Suppressor macrophage treated with lipopolysaccharide for 4 hours (primary cell): ENCODE measurements at regions not wholly inside any gene's neighbourhood (a gene's known extent, or its start where the extent isn't known, plus 50 kb on each side); places are given as distances from the start of the nearest gene placed in this dataset.

ENCODE experiments used
- DNase-seq: peaks from one replicate; pipeline ENCODE4 v3.0.0-alpha.2; 2020

DNA sequence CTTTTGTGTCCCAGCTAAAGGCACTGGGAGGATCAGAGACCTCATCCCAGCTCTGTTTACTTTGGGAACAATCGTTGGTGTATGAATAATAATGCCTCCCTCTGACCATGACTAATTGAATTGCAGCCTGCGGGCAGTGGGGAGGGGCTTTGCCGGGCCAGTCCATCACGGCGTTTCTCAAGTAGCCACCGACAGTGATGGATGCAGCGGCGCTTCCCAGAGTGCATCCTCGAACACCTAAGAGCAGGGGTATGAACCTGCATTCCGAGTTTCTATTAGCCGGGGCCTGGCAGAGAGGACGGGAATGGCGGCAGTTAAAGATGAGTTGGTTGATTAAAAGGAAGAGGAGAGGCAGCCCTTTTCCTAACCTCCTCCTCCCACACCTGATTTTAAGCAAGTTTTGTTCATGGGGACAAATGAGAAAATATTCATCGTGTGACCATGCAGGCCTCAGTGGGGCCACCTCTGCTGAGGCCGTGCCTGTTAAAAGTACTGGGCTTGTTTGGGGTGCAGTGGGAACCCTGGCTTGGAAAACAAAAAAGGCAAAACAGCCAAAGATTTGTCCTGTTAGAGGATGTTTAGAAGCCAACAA, 154.1 kb downstream of the FOXA2 start:
- DNase-seq, result no peak

GRCh38 chr20:22429175-22430153, 154.9 kb downstream of the FOXA2 start:
- no peak for DNase-seq

- no peak for DNase-seq
Observed at GRCh38 chr20:22428051-22428450, 156.3 kb downstream of the FOXA2 start.

GRCh38 chr20:22426772-22427171, 157.6 kb downstream of the FOXA2 start:
- DNase-seq, result no peak

- no peak for DNase-seq
Observed at GRCh38 chr20:22425344-22426295, 158.8 kb downstream of the FOXA2 start.

GRCh38 chr20:22423190-22423832, 161.1 kb downstream of the FOXA2 start:
- no peak for DNase-seq

DNA sequence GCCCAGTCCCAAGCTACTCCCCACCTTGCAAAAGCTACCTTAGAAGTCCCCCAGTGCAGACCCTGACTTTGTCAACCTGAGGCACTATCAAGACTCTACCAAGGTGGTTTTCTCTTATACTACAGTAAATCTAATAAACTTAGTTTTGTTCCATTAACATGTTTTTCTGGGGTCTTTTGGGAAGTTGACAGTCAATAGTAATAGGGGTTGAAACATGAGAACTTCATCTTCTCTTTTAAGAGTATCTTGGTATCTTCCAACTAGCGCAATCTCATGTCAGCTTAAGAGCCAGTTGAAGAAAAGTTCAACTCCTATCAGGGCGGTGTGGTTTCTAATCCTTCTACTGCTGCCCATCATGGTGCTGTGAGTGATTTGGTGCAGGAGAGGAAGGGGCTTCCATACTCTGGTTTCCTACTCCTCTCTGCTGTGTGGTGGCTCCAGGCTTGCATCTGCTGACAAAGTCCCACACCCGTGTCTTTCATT, 164.2 kb downstream of the FOXA2 start:
- no peak for DNase-seq

- no peak for DNase-seq
Observed at GRCh38 chr20:22418738-22419137, 165.6 kb downstream of the FOXA2 start.

DNA sequence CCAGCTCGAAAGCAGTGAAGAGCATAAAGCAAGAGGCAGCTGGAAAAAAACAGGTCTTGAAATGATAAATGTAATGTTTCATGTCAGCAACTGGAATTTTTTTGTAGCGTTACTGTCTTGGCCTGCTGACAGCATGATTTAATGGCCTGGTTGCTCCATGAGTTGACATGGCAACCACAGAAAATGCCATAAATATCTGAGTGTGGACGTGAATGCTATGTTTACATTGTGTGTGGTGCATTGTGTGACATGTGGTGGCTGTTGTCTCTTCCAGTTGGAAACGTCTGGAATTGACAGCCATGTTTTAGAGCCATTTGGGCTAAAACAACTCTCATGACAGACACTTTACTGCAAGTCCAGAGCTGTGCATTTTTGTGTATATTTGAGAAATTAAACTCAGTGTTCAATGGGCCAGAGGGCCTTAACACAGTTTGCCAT, 170.0 kb downstream of the FOXA2 start:
- DNase-seq, result no peak

GRCh38 chr20:22412977-22413868, 171.1 kb downstream of the FOXA2 start:
- no peak for DNase-seq

DNA sequence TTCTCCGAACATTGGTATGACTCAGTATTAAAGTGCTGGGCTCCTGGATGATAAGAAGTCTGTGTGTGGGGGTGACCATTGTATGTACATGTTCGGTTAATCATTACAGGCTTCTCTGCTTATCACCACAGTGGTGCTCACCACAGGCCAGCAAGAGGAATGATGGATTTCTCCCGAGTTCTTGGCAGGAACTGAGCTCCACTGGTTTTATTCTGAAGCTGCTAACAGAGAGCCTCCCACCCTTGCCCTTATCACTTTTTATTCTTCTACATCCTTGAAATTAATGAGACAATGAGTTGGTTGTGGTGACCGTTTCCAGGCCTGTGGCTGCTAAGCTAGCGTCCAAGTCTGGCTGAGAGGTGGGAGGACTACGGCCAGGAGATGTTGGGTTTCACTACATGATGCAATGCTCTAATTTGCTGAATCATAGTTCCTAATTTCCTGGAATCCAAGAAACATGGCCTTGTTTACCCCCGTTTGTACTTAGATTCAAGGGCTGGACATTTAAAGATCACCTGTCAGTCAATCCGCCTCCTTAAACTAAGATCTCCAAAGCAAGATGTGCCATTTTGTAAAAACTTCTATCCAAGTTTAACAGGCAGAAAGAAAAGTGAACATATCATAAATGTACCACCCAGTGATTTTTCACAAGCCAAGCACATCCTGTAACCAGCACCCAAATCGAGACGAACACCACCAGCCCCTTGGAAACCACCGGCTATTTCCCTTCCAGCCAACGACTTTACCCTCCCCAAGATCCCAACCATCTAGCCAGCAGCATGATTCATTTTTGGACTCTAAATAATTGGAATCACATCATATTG, 172.5 kb downstream of the FOXA2 start:
- no peak for DNase-seq

DNA sequence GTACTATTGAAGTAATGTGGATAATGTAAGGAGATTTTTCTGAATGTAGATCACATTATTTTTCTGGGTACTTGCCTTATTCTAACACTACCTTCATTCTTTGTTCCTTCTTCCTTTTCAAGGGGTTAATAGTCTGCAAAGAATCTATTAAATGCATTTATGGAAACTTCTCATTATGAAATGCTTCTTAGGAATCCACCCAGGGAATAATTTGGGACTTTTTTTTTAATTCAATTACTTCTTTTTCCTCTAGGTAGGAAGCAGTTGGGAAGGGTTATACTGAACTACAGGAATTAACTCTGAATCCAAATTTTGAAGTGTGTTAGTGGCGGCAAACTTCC, 173.1 kb downstream of the FOXA2 start:
- no peak for DNase-seq

DNA sequence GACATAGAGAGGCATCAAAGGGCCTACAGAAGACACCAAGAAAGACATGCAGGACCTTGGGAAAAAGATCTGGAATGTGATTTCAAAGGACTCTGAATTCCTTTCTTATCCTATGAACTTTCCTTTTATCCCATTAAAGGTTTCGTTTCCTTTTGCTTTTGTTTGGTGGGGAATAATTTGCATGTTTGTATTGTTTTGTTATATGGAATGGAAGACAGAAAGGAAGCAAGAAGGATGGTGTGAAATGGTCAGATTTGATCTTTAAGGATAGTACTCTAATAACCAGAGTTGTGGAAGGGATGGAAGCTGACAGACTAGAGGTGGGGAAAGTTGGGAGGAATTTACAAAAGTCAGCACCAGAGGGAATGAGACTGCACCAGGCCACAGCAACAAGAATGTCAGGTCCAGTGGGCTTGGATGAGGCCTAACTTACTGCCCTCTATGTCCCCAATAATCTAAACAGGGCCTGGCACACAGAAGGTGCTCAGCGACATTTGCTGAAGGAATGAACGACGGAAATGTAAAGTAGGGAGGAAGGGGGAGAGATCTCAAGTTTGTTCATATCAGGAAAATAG, 173.7 kb downstream of the FOXA2 start:
- no peak for DNase-seq

GRCh38 chr20:22408521-22409402, 175.6 kb downstream of the FOXA2 start:
- no peak for DNase-seq

- no peak for DNase-seq
Observed at GRCh38 chr20:22407237-22408193, 176.9 kb downstream of the FOXA2 start.

DNA sequence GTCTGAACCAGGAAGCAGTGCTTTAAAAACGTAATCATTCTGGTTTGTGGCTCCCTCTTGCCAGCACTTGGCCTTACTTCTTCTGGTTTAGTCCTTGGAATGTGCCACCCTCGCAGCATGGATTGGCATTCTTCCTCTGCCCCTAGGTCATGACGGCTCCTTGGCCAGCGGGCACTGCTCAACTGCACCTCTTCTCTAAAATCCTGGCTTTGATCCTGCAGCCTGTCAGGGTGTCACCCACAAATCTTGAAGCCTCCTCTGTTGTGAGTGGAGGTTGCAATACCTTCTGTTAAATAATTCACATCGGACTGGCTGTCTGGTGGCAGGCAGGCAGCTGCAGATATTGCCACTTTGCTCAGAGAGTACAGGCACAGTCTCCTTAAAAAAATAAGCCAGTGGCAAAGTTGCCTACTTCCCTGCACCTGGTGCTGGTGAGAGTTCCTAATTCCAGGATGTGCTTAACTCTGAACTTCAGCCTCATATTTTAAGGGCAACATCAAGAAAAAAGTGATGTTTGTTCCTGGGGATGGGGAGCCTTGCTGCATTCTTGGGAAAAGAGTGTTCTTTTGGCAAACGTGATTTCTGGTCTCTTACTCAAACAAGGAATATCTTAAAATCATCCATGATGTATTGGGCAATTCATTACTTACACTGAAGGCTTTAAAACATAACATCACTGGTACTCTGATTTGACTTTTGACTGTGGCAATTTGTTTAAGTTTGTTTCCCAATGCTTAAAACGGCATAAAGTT, 179.8 kb downstream of the FOXA2 start:
- DNase-seq, result no peak
